ENCODE measurements at regions not wholly inside any gene's neighbourhood (a gene's known extent, or its start where the extent isn't known, plus 50 kb on each side); places are given as distances from the start of the nearest gene placed in this dataset.
A peak's percentile ranks its signal among the peaks of the same experiment; 100 is the strongest.

DNA sequence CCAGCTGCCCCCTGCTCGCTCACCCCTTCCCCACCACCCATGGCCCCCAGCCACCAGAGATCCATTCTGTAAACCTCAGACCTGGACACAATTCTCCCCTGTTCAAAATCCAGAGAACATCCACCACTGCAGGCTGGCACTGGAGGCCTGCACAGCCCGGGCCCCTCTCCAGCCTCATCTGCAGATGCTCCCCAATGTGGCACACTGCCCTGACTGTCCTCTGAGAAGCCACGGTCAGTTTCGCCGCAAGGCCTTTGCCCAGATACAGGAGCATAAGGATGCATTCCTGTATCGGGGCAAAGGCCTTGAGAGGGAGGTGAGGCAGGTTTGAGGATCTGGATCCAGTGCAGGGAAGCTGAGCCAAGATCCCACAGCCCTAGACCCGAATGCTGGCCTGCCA lies 175.4 kb upstream of the LINGO1 start:
- intact Hi-C loops (cut with DNase I), result no loop called here
- 90 to 96% methylated on average over 7 of the region's 7 CpGs for whole genome bisulfite sequencing, 2 donors
- Histone ChIP-seq H3K4me1 (no peaks in the 10 kb centered on the region), H3K27me3 (no peaks in the 10 kb centered on the region), H3K36me3 (no peaks in the 10 kb centered on the region), H3K9me3 (no peaks in the 10 kb centered on the region), H3K4me3 (replicated peaks in 1 of 3) (no peak overlapping the region), H3K27ac (no peak overlapping the region)
- no peak for DNase-seq
- TF ChIP-seq POLR2A (IDR thresholded peaks at IDR 0.05), result no peak
- TF ChIP-seq, protein P1, sequence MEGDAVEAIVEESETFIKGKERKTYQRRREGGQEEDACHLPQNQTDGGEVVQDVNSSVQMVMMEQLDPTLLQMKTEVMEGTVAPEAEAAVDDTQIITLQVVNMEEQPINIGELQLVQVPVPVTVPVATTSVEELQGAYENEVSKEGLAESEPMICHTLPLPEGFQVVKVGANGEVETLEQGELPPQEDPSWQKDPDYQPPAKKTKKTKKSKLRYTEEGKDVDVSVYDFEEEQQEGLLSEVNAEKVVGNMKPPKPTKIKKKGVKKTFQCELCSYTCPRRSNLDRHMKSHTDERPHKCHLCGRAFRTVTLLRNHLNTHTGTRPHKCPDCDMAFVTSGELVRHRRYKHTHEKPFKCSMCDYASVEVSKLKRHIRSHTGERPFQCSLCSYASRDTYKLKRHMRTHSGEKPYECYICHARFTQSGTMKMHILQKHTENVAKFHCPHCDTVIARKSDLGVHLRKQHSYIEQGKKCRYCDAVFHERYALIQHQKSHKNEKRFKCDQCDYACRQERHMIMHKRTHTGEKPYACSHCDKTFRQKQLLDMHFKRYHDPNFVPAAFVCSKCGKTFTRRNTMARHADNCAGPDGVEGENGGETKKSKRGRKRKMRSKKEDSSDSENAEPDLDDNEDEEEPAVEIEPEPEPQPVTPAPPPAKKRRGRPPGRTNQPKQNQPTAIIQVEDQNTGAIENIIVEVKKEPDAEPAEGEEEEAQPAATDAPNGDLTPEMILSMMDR (IDR thresholded peaks at IDR 0.05), result no peak

DNA sequence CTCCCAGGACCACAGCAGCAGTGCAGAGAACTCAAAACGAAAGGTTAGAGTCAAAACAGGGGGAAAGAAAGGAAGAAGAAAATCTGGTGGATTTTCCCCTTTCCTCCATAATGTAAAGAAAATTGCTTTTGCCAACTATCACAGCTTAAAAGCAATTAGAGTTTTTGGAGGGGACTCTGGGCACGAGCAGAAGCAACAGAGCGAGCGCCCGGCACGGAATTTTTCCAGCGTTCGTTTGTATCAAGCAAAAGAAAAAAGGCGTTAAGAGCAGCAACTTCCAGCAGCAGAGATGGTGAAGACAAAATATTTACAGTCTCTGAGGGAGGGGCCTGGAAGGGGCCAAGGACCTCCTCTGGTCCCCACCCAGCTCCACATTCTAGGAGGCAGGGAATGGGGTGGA lies 174.9 kb upstream of the LINGO1 start:
- 86 to 89% methylated on average over 9 of the region's 9 CpGs for WGBS, 2 donors
- Histone ChIP-seq H3K9me3 (no peaks in the 10 kb centered on the region), H3K27me3 (no peaks in the 10 kb centered on the region), H3K36me3 (no peaks in the 10 kb centered on the region), H3K27ac (no peak overlapping the region), H3K4me3 (replicated peaks in 1 of 3) (no peak overlapping the region), H3K4me1 (no peaks in the 10 kb centered on the region)
- intact Hi-C loops (cut with DNase I), result no loop called here
- no peak for DNase-seq
- no peak for TF ChIP-seq POLR2A (IDR thresholded peaks at IDR 0.05)
- TF ChIP-seq, protein P1 (IDR thresholded peaks at IDR 0.05), result no peak

DNA sequence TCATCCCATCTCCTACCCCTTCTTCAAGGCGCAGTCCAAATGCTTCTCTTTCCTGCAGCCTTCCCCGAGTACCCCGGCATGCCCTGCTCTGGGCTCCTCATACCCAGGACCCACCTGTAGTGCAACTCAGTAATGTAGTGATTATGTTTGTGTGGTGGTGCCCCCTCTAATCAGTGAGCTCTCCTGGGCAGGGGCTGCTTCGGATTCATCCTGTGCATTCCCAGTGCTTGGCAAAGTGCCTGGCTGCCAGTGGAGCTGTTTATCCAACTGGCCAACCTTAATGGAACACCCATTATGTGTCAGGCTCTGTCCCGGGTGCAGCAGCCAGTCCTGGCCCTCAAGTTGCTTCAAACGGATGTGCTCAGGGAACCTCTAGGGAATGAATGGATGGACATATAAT lies 174.4 kb upstream of the LINGO1 start:
- TF ChIP-seq POLR2A (IDR thresholded peaks at IDR 0.05), result no peak
- TF ChIP-seq, protein P1 (IDR thresholded peaks at IDR 0.05), result no peak
- Histone ChIP-seq H3K36me3 (no peaks in the 10 kb centered on the region), H3K27ac (no peak overlapping the region), H3K4me1 (no peaks in the 10 kb centered on the region), H3K4me3 (replicated peaks in 1 of 3) (no peak overlapping the region), H3K27me3 (no peaks in the 10 kb centered on the region), H3K9me3 (no peaks in the 10 kb centered on the region)
- intact Hi-C loops (cut with DNase I), result no loop called here
- 56 to 66% methylated on average over 6 of the region's 6 CpGs for WGBS, 2 donors
- peak in 1 of 2 donors; percentile 23 for DNase-seq

GRCh38 chr15:77804210-77804609 lies 171.5 kb upstream of the LINGO1 start:
- WGBS, 2 donors, result 58 to 71% methylated on average over 9 of the region's 9 CpGs
- no peak overlapping the region for H3K4me3 ChIP-seq (replicated peaks in 1 of 3)
- DNase-seq, result peak; percentile 52 to 68
- no peak for TF ChIP-seq POLR2A (IDR thresholded peaks at IDR 0.05)
- TF ChIP-seq, protein P1 (IDR thresholded peaks at IDR 0.05), result no peak
- intact Hi-C loops (cut with DNase I), result no loop called here
- no peak overlapping the region for H3K27ac ChIP-seq
- H3K9me3 ChIP-seq, result no peaks in the 10 kb centered on the region
- H3K4me1 ChIP-seq, result no peaks in the 10 kb centered on the region
- H3K27me3 ChIP-seq, result no peaks in the 10 kb centered on the region
- H3K36me3 ChIP-seq, result no peaks in the 10 kb centered on the region

GRCh38 chr15:77803487-77803886 lies 170.8 kb upstream of the LINGO1 start:
- Histone ChIP-seq H3K27me3 (no peaks in the 10 kb centered on the region), H3K4me3 (replicated peaks in 1 of 3) (no peak overlapping the region), H3K27ac (no peak overlapping the region), H3K36me3 (no peaks in the 10 kb centered on the region), H3K9me3 (no peaks in the 10 kb centered on the region), H3K4me1 (peaks cover 0 to 6% of the 10 kb centered on the region in 2 donors)
- WGBS, 2 donors, result 63 to 73% methylated on average over 3 of the region's 3 CpGs
- DNase-seq, result no peak
- no peak for TF ChIP-seq POLR2A (IDR thresholded peaks at IDR 0.05)
- TF ChIP-seq, protein P1 (IDR thresholded peaks at IDR 0.05), result no peak
- intact Hi-C loops (cut with DNase I), result no loop called here

All from thyroid gland (tissue), 4 donors.